NCI-H1105 (cell line): ENCODE measurements at regions not wholly inside any gene's neighbourhood (a gene's known extent, or its start where the extent isn't known, plus 50 kb on each side); places are given as distances from the start of the nearest gene placed in this dataset.

ENCODE experiments used
- DNase-seq: peaks from one replicate; lab custom pipeline; 2025; lab: John Stamatoyannopoulos, UW

DNA sequence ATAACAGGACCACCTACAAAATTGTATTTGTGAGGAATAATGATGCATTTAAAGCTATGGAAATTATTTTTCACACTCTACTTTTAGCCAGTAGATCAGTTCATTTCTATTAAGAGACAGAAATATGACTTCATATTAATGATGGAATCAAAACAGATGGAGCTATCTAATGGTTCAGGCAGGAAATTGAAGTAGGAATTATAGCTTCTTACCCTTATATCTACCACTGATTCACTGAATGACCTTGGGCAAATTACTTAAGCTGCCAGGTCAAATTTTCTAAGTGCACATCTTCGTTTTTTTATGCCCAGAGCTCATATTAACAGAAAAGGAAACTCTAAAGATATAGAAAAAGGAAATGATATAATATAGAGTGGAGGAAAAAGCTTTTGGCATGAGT, 323.1 kb downstream of the PCDH10 start:
- no peak for DNase-seq

GRCh38 chr4:133467290-133467947, 318.3 kb downstream of the PCDH10 start:
- no peak for DNase-seq

- DNase-seq, result no peak
These were observed 315.9 kb downstream of the PCDH10 start for GRCh38 chr4:133465022-133465421.

- DNase-seq, result no peak
These were observed 315.2 kb downstream of the PCDH10 start for GRCh38 chr4:133464311-133464710.

DNA sequence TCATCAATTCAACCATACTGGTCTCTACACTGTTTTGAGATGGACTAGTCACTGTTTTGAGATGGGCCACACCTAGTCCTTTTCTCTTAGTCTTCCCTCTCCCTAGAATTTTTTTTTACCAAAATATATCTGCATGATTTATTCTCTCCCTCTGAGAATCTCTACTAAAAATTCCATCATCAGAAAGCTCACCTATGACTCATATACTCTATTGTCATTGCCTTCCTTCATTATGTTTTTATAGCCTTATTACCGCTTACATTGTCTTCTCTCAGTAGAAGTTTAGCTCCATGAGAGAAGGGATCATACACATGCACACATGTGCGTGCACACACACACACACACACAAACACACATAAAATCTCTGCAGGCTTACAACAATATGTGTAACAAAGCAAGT, 303.6 kb downstream of the PCDH10 start:
- DNase-seq, result no peak

DNA sequence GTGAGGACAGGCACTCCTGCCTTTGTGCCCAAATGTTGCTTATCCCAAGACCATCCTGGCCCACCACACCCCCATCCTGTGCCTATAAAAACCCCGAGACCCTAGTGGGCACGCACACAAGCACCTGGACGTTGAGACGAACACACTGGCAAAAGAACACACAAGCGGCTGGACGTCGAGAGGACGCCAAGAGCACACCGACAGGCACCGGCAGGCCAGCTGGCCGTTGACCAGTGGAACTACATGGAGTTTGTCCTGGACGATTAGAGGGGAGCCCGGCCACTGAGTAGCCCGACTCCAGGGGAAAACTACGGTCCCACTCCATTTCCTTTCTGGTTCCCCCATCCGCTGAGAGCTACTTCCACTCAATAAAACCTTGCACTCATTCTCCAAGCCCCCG, 301.7 kb downstream of the PCDH10 start:
- no peak for DNase-seq

- no peak for DNase-seq
These were observed 291.3 kb downstream of the PCDH10 start for GRCh38 chr4:133440404-133440803.

- no peak for DNase-seq
These were observed 290.7 kb downstream of the PCDH10 start for GRCh38 chr4:133439830-133440229.

- no peak for DNase-seq
These were observed 275.5 kb downstream of the PCDH10 start for GRCh38 chr4:133424605-133425004.

DNA sequence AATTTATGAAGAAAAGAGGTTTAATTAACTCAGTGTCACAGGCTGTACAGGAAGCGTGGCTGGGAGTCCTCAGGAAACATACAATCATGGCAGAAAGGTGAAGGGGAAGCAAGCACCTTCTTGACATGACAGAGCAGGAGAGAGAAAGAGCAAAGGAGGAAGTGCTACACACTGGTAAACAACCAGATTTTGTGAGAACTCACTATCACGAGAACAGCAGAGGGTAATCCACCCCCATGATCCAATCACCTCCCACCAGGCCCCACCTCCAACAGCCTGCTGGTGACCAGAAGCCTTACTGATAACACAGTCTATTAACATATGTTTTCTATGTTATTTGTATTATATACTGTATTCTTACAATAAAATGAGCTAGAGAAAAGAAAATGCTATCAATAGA, 254.8 kb downstream of the PCDH10 start:
- DNase-seq, result no peak

GRCh38 chr4:133402616-133403015, 253.5 kb downstream of the PCDH10 start:
- DNase-seq, result no peak

GRCh38 chr4:133394971-133395627, 246.0 kb downstream of the PCDH10 start:
- no peak for DNase-seq

DNA sequence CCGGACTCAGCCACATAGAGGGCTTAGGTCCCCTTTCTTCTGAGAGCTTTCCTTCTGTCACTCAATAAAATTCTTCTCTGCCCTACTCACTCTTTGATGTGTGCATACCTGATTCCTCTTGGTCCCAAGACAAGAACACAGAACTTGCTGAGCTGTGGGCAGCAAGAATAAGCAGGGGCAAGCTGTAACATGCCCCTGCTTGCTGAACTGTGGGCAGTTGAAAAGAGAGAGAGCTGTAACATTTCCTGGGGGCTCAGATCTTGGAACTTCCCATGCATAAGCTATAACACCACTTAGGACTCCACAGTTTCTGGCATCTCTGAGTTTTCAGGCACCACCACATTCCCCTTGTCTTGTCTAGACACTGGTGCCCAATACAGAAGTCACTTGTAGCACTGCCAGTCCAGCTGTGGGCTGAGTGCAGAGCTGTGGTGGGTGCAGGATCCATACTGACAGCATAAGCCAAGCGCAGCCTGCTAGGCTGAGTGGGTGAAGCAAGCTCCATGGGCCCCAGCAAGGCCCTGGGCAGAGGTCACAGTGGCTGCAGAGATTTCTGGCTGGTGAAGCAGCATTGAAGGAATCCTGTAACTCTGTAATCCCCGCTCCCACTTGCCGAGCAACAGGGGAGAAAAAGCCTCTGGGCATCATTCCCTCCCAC, 241.2 kb downstream of the PCDH10 start:
- no peak for DNase-seq

GRCh38 chr4:133389029-133389428, 239.9 kb downstream of the PCDH10 start:
- DNase-seq, result no peak

GRCh38 chr4:133385161-133385954, 236.3 kb downstream of the PCDH10 start:
- DNase-seq, result no peak

GRCh38 chr4:133379681-133380438, 230.8 kb downstream of the PCDH10 start:
- DNase-seq, result no peak

GRCh38 chr4:133377286-133377685, 228.2 kb downstream of the PCDH10 start:
- no peak for DNase-seq

DNA sequence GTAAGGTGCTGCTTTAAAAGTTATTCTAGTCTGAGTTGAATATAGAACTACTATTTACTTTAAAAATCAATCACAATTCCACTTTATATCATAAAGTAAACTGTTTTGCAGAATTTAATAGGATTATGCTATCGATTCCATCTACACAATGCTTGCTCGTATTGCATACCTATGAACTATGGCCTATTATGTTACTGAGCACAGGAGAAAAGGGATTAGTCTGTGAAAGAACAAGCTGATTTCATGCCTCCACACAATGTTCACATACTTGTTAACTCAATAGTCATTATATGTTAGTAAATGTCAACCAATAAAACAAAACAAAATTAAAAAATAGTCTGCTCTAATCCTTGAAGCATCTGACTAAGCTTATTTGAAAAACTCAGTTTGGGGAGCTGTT, 223.6 kb downstream of the PCDH10 start:
- no peak for DNase-seq

GRCh38 chr4:133355633-133356032, 206.5 kb downstream of the PCDH10 start:
- no peak for DNase-seq

GRCh38 chr4:133347409-133347808, 198.3 kb downstream of the PCDH10 start:
- no peak for DNase-seq

DNA sequence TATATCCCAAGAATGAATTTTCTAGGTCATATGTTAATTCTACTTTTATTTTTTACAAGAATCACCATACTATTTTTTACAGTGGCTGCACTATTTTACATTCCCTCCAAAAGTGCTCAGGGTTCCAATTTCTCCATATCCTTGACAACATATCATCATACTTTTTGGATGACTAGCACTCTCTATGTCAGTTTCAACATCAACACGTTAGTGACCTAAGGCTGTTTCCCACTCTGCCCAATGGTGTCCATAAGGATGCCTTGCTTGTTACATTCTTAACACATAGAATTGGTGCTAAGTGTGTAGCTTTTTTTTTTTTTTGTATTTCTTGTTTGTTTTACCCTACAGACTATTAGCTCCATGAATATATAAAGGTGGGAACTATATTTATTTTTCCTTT, 175.4 kb downstream of the PCDH10 start:
- DNase-seq, result no peak

GRCh38 chr4:133323670-133324069, 174.6 kb downstream of the PCDH10 start:
- no peak for DNase-seq
